ES-I3 (cell line): ENCODE measurements at regions not wholly inside any gene's neighbourhood (a gene's known extent, or its start where the extent isn't known, plus 50 kb on each side); places are given as distances from the start of the nearest gene placed in this dataset.
"Not testable (repeated sequence)": the region's sequence is repeated elsewhere in the genome, so short reads cannot be mapped to it uniquely, and the experiment has no call there.

Experiments
- H3K36me3 ChIP-seq: 2 replicates; pipeline ENCODE4 v1.6.1; 2013; ENCODE audit warnings: mild to moderate bottlenecking, low read length, control low read depth, moderate library complexity; ENCODE audit not compliant: insufficient read depth
- H3K4me1 ChIP-seq: 2 replicates; pipeline ENCODE4 v1.6.1; 2013; ENCODE audit warnings: mild to moderate bottlenecking, control low read depth, low read length; ENCODE audit not compliant: insufficient read depth
- H3K9ac ChIP-seq: 2 replicates; pipeline ENCODE4 v1.6.1; 2013; ENCODE audit warnings: low read depth, mild to moderate bottlenecking, low read length, moderate library complexity
- H3K9me3 ChIP-seq: 2 replicates; pipeline ENCODE4 v1.6.1; 2013; ENCODE audit warnings: mild to moderate bottlenecking, low read length, moderate library complexity; ENCODE audit not compliant: control insufficient read depth, insufficient read depth

DNA sequence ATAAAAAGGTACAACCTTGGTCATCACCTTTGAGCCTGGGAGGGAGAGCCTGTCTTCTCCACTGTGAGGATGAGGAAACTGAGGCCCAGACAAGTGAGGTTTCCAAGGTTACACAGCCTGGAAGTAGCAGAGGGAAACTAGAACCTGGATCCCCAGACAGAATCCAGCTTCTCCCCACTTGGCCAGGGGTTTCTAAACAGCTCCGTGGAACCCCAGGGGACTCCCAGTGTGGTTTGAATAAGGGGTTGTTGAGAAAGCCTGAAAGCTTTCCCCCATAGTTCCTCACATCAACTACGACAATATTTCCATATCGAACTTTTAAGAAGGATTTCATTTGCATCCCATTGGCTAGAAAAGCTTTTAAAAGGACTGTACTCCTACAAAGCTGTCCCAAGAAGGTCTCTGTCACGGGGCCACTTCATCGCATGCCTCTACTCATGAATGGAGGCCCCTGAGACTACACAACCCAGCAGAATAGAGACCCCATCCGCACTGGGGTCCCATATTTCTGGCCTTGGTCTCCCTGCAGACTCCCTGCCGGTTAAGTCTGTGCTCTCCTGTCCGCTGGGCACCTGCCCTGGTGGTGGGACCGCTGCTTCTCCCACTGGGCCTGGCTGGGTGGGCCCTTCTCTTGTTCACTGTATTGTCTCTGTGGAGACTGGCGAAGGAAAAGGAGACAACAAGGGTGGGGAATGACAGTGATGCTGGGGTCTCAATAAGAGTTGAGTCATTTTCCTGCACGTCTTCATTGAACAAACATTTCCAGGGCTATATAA is 178.5 kb downstream of the SMAD6 start:
- Histone ChIP-seq H3K9ac (no peak overlapping the region), H3K4me1 (peaks cover 30% of the 10 kb centered on the region), H3K36me3 (no peaks in the 10 kb centered on the region), H3K9me3 (0 out of 2 replicates have a peak, but pooled peaks cover 2% of the 10 kb centered on the region)

DNA sequence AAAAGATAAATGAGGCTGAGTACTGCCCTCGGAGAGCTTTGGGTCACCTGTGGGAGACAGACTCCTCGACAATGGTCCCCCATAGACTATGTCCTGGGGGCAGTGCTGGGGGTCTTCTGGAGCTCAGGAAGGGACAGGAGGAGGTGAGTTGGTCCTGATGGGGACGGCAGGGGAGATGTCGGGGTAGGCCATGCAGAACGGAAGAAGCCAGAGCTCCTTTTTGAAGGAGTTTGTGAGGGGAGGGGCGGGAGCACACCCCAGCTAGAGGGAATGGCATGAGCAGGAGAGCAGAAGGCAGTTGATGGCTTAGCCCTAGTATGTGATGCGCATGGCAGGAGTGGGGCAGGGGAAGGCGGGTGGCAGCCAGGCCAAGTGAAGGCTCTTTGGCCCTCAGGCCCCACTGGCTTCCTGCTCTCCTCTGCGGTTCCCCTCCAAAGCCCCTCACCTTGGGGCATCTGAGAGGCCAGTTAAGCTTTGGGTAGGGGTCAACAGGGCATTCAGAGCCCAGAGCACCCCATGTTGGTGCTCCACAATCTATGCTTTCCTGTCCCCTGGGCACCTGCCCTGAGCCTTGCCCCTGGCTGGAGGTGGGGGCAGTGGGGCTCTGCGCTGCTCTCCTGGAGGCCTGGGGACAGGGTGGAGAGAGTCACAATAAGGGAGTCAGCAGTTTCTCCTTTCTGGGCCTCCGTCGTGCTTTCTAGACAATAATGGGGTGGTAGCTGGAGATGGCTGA is 179.3 kb downstream of the SMAD6 start:
- peaks cover 25% of the 10 kb centered on the region for H3K4me1 ChIP-seq
- H3K36me3 ChIP-seq: no peaks in the 10 kb centered on the region
- H3K9ac ChIP-seq: no peak overlapping the region
- peaks cover 6% of the 10 kb centered on the region; the same call in 1 of the 2 replicates for H3K9me3 ChIP-seq

DNA sequence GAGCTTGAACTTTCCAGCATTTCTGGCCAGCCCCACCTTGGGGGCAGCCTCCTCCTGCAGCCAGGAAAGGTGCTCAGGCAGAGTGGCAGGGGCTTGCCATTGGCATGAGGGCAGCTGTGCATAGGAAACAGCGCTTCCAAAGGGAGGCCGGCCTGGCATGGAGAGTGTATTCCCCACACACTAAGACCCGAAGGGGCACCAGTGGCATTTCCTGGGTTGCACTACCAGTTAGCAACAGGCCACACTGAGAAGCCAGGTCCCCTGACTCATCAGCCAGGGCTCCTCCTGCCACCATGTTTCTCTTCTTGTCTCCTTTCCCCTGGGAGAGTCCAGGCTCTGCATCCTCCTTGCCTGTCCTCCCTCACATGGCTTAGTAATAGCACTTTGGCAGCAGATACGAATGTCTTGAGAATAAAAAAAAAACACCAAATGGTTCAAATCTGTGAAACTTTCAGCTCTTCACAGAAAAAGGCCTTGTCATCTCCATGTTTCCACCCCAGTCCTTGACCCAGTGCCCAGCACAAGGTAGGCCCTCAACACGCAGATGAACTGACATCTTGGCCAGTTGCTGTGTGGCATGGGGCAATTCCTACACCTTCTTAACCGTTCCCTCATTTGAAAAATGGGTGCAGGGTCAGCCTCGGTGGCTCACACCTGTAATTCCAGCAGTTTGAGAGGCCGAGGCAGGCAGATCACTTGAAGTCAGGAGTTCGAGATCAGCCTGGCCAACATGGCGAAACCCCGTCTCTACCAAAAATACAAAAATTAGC is 180.4 kb downstream of the SMAD6 start:
- no peak overlapping the region for H3K9ac ChIP-seq
- no peaks in the 10 kb centered on the region for H3K36me3 ChIP-seq
- peaks cover 20% of the 10 kb centered on the region for H3K4me1 ChIP-seq
- peaks cover 7% of the 10 kb centered on the region; the same call in 1 of the 2 replicates for H3K9me3 ChIP-seq

DNA sequence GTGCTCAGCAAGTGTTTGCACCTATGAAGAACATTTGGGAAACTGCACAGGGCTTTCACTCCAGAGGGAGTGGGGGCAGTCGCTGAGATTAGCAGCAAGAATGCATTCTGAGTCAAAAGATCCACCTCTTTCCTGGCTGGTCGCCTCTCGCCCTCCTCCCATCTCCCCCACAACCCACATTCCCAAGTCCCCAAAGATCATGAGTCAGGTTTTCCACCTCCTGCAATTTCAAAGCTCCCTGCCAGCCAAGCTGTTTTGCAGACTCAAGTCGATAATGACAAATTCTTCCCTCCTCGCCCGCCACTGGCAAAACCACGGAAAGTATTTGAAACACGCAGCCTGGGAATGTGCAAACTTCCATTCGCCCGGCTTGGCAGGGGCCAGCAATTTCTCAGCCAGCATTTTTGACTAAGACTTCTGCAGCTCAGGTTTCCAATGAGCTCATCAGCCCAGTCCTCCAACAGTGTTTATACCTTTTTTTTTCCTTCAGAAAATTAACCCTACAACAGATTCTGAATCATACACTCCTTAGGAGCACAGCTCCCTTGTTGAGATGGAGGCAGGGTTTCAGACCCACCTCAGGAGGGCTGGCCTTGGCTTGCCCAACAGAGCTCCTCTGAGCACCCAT is 181.4 kb downstream of the SMAD6 start:
- H3K9ac ChIP-seq: no peak overlapping the region
- no peaks in the 10 kb centered on the region for H3K36me3 ChIP-seq
- peaks cover 20% of the 10 kb centered on the region for H3K4me1 ChIP-seq
- H3K9me3 ChIP-seq: peaks cover 9% of the 10 kb centered on the region

DNA sequence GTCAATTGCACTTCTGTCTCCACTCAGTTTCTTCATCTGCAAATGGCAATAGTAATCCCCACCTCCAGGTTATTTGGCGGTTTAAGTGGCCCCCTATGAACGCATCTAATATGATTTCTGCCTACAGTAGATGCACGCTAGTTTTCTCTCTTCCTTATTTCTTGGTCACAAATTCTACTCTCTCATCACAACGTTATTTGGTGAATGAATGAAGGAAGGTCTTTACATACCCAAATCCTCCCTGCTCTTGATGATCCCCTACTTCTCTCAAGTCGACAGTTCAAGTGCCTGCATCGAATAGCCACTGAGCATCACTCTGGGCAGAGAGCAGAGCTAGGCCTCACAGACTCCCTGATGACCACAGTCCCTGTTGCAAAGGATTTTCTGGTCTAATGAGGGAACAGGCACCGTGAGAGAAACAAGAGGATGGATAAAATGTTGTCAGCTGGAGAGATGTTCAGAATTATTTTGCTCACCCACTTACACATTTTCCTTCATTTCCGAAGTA is 181.2 kb upstream of the SMAD3 start:
- Histone ChIP-seq H3K36me3 (no peaks in the 10 kb centered on the region), H3K4me1 (peaks cover 20% of the 10 kb centered on the region), H3K9ac (no peak overlapping the region), H3K9me3 (peaks cover 16% of the 10 kb centered on the region)

DNA sequence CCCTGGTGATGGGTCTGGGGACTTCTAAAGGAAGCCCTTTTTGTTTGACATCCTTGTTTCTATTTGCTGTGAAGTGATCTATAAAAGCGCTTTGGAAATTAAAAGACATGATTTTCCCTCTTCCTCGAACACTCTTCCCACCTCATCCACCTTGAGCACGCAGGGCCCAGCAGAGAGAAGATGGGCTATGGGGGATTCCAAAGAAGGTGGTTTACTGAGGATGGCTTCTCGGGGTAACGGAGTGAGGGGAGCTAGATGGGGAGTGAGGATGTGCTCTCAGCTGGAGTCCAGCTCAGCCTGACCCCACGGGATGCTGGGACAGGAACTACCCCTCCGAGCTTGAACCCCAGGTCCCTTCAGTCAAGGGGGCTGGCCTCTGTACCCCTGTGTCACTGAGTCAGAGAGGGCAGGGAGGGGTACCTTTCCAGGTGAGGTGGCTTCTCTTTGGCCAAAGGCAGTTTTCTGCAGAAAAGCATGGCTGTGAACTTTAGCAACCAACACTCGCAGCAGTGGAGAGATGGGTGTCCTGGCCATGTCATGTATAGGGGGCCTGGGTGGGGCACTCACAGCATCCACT is 180.7 kb upstream of the SMAD3 start:
- no peaks in the 10 kb centered on the region for H3K36me3 ChIP-seq
- H3K9me3 ChIP-seq: peaks cover 22% of the 10 kb centered on the region
- H3K4me1 ChIP-seq: peaks cover 20% of the 10 kb centered on the region
- no peak overlapping the region for H3K9ac ChIP-seq

DNA sequence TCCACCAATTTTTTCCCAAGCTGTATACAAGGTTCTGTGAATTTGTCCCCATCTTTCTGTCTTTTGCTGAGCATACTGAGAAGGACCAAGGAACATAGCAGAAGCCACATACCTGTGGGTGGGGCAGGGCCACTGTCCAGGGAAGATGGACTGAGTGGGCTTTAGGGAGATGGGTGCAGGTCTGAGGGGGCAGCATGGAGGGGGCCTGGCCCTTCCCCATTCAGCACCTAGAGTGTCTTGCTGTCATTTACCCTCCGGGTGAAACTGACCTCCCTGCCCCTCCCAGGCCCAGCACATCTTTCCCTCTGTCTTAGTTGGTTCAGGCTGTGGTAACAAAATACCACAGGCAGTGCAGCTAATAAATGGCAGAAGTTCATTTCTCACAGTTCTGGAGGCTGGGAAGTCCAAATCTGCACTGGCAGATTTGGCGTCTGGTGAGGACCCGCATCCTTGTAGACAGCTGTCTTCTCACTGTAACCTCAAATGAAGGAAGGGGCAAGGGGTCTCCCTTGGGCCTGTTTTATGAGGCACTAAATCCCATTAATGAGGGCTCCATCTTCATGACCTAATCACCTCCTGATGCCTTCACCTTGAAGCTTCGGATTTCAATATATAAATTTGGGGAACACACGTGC is 180.0 kb upstream of the SMAD3 start:
- Histone ChIP-seq H3K9me3 (peaks cover 27% of the 10 kb centered on the region), H3K36me3 (no peaks in the 10 kb centered on the region), H3K4me1 (peaks cover 20% of the 10 kb centered on the region), H3K9ac (no peak overlapping the region)

DNA sequence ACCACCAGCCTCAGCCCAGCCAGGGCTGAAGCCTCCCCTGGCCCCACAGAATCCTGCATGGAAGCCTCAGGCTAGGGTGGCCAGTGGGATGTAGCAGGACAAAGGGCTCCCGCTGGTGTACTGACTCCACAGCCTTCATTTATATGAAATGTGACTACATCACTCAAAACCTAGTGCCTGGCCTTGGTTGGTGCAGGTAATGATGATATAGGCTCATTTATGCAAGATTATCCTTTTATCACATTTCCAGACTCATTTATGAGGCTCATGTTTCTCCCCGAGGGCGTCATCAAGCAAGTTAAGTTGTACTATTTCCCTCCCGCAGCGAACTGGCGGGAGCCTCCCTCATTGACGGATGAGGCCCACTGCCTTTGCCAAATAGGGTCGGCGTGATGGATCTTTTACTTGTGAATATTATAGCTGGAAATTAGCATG is 179.1 kb upstream of the SMAD3 start:
- Histone ChIP-seq H3K9me3 (peaks cover 27% of the 10 kb centered on the region), H3K4me1 (peaks cover 20% of the 10 kb centered on the region)

DNA sequence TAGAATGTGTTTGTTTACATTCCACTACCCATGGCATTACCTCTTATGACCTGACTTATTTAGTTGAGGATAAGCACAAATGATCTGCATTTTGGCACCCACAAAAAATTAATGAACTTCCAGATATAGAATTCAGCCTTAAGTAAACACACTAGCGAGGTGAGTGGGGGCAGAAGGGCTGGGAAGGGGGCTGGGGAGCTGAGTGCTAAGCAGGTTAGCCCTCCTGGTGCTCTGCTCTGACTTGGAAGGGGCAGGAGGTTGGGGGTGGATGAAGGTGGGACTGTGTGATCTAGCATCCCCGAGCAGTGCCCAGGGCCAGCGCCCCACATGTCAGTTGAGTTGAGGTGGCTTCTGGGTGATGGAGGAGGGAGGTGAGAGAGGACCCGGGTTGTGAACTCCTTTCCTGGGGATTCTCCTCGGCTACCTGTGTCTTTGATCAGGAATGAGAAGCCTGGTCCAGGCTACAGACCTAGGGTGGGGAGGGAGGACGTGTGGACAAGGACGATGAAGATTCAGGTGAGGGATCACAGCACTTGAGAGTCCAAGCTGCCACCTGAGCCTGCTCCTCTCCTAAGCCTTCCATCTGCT is 178.6 kb upstream of the SMAD3 start:
- H3K4me1 ChIP-seq: peaks cover 20% of the 10 kb centered on the region

More for the DNA sequence above, 179.1 kb upstream of the SMAD3 start:
- no peaks in the 10 kb centered on the region for H3K36me3 ChIP-seq
- H3K9ac ChIP-seq: no peak overlapping the region

DNA sequence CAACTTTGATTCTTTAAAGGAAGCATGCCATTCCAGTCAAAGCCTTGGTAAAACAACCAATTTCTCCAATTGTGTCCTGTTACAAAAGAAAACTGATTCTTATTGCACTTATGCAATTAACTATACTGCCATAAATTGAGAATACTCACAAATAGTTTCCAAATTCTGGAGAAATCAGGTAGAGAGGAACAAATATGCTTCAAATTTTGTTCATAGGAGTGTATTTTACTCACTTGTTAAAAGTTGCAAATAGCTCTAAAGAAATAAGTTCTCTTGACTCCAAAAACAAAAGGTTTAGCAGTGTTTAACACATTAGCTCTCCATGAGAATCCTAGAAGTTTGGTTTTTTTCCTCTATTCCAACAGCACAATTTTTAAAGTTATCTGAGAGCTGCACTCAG is 176.1 kb upstream of the SMAD3 start:
- H3K36me3 ChIP-seq, H3K9ac ChIP-seq, H3K4me1 ChIP-seq: not testable (repeated sequence)
- H3K9me3 ChIP-seq: peaks cover 27% of the 10 kb centered on the region

More for the DNA sequence above, 178.6 kb upstream of the SMAD3 start:
- no peak overlapping the region for H3K9ac ChIP-seq
- peaks cover 27% of the 10 kb centered on the region for H3K9me3 ChIP-seq
- no peaks in the 10 kb centered on the region for H3K36me3 ChIP-seq

DNA sequence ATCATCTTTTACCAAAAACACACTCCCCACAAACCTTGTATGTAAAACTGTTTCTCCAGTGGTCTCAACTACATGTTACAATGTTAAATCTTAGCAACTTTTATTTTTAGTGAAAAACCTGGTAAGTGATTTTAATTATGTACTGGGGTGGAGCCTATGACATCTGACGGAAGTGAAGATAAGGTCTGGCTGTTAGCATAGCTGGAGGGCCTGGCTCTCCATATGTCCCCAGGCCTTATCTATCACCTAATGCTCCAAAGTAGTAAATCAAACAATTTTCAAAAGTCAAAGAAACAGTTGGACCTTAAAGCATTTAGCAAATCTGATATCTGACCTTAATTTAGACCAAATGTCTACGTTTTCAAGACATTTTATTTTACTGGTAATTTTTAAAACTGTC is 173.6 kb upstream of the SMAD3 start:
- H3K36me3 ChIP-seq: no peaks in the 10 kb centered on the region
- peaks cover 12% of the 10 kb centered on the region; the same call in 1 of the 2 replicates for H3K4me1 ChIP-seq
- H3K9ac ChIP-seq: no peak overlapping the region
- H3K9me3 ChIP-seq: peaks cover 20% of the 10 kb centered on the region; the same call in 1 of the 2 replicates

DNA sequence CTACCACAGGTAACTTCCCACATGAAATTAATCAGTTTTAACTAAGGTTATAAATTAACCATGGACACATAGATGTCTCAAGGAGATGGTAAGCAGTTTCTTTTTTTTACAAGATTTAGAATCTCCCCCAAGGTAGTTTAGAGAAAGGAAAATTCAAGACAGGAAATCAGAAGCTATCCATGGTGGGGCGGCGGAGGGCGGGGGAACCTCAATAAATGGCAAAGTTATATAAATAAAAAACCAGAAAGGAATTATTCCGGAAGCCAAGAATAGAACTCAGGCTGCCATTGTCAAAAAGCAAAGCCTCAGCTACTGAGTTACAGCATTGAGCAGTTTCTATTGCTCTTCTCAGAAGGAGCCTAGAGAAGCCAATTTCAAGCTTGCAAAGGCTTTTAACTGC is 172.1 kb upstream of the SMAD3 start:
- Histone ChIP-seq H3K4me1 (peaks cover 14% of the 10 kb centered on the region; the same call in 1 of the 2 replicates), H3K9me3 (peaks cover 18% of the 10 kb centered on the region; the same call in 1 of the 2 replicates), H3K9ac (no peak overlapping the region), H3K36me3 (no peaks in the 10 kb centered on the region)

DNA sequence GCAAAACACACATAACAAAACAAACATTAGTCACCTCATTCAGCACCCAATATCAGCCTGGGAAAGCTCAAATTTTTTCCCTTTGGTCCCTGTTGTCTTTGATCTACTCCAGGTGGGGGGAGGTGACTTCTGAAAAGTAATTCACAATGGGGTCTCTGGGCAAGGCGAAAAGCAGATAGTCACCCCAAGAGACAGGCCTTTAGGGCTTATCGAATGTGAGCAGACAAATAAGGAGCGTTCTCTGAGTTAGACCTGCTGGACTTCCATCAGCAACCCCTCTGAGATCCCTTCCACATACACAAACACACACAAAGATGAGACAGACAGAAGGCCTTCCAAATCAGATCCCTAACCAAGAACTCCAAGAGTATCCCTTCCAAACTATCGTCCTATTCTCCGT is 171.0 kb upstream of the SMAD3 start:
- H3K36me3 ChIP-seq: no peaks in the 10 kb centered on the region
- no peak overlapping the region for H3K9ac ChIP-seq
- H3K9me3 ChIP-seq: peaks cover 9% of the 10 kb centered on the region; the same call in 1 of the 2 replicates
- peaks cover 14% of the 10 kb centered on the region; the same call in 1 of the 2 replicates for H3K4me1 ChIP-seq
